IMR-90 (cell line): ENCODE measurements at regions not wholly inside any gene's neighbourhood (a gene's known extent, or its start where the extent isn't known, plus 50 kb on each side); places are given as distances from the start of the nearest gene placed in this dataset.

Source experiments
- ATAC-seq: fragments of 200-7000 bp; cut with Tn5 transposase; 2 replicates; pipeline ENCODE4 v1.9.1; 2020; ENCODE audit warnings: low read depth, mild to moderate bottlenecking, moderate library complexity
- BruUV-seq: library from RNA; stranded (reverse); fragments of 400-500 nt; replicated peaks from 2 replicates; lab custom pipeline; 2021; lab: Mats Ljungman, UMichigan
- CTCF ChIA-PET: fragments of 300-600 bp; formaldehyde crosslinking; extraction: SDS; loops from one replicate; lab custom pipeline; 2021; ENCODE audit warnings: antibody characterized with exemption; lab: Yijun Ruan, JAX
- POLR2A ChIA-PET: fragments of 300-600 bp; sonication (Branson Sonifier 250); formaldehyde crosslinking; loops from one replicate; lab custom pipeline; 2022; ENCODE audit warnings: antibody characterized with exemption; ENCODE audit not compliant: unreplicated experiment; lab: Charles Lee
- DNase-seq: peaks from one replicate; pipeline ENCODE4 v3.0.0; 2013
- H2AFZ ChIP-seq: replicated peaks from 2 replicates; pipeline ENCODE3; 2013; ENCODE audit warnings: low read length, mild to moderate bottlenecking; ENCODE audit not compliant: poor library complexity
- H2AK5ac ChIP-seq: 2 replicates; pipeline ENCODE4 v1.6.1; 2013; ENCODE audit warnings: low read depth, low read length, inconsistent platforms
- H2AK9ac ChIP-seq: replicated peaks from 2 replicates; pipeline ENCODE3; 2013; ENCODE audit warnings: mild to moderate bottlenecking, low read depth, low read length, moderate library complexity; ENCODE audit not compliant: poor library complexity
- H2BK120ac ChIP-seq: 2 replicates; pipeline ENCODE4 v1.6.1; 2013; ENCODE audit warnings: low read depth, low read length, inconsistent platforms
- H2BK15ac ChIP-seq: 3 replicates; pipeline ENCODE4 v1.6.1; 2013; ENCODE audit warnings: low read depth, low read length, inconsistent platforms
- H2BK20ac ChIP-seq: 2 replicates; pipeline ENCODE4 v1.6.1; 2013; ENCODE audit warnings: low read depth, mild to moderate bottlenecking, inconsistent platforms, low read length, moderate library complexity
- H2BK5ac ChIP-seq: 2 replicates; pipeline ENCODE4 v1.6.1; 2013; ENCODE audit warnings: mild to moderate bottlenecking, low read depth, low read length, inconsistent platforms; ENCODE audit not compliant: poor library complexity, severe bottlenecking
- H3K14ac ChIP-seq: replicated peaks from 2 replicates; pipeline ENCODE4 v1.6.1; 2013; ENCODE audit warnings: low read depth, low read length, inconsistent platforms
- H3K18ac ChIP-seq: 2 replicates; pipeline ENCODE4 v1.6.1; 2013; ENCODE audit warnings: low read depth, low read length, control low read depth
- H3K23ac ChIP-seq: 2 replicates; pipeline ENCODE4 v1.6.1; 2013; ENCODE audit warnings: low read depth, low read length, inconsistent platforms
- H3K27ac ChIP-seq: 2 replicates; pipeline ENCODE4 v1.5.1; 2013; ENCODE audit warnings: mild to moderate bottlenecking, control low read depth, low read length; ENCODE audit not compliant: insufficient read depth
- H3K27me3 ChIP-seq: 2 replicates; pipeline ENCODE4 v1.6.1; 2013; ENCODE audit warnings: low read length; ENCODE audit not compliant: control insufficient read depth, insufficient read depth
- H3K36me3 ChIP-seq: 2 replicates; pipeline ENCODE4 v1.6.1; 2013; ENCODE audit warnings: low read length, mixed read lengths; ENCODE audit not compliant: control insufficient read depth, insufficient read depth
- H3K4ac ChIP-seq: 2 replicates; pipeline ENCODE4 v1.6.1; 2013; ENCODE audit warnings: low read depth, low read length, inconsistent platforms
- H3K4me1 ChIP-seq: 2 replicates; pipeline ENCODE4 v1.6.1; 2013; ENCODE audit warnings: low read length, mixed read lengths; ENCODE audit not compliant: control insufficient read depth, insufficient read depth
- H3K4me2 ChIP-seq: 2 replicates; pipeline ENCODE4 v1.6.1; 2013; ENCODE audit warnings: low read depth, mild to moderate bottlenecking, control low read depth, low read length, moderate library complexity
- H3K4me3 ChIP-seq: 2 replicates; pipeline ENCODE4 v1.5.1; 2013; ENCODE audit warnings: low read depth, mild to moderate bottlenecking, control low read depth, low read length, moderate library complexity; ENCODE audit not compliant: insufficient read depth
- H3K56ac ChIP-seq: 2 replicates; pipeline ENCODE4 v1.6.1; 2013; ENCODE audit warnings: low read length, inconsistent platforms; ENCODE audit not compliant: insufficient read depth; ENCODE audit errors: extremely low read depth
- H3K79me1 ChIP-seq, 2 experiments: 2 replicates each; pipeline ENCODE4 v1.6.1; 2013; ENCODE audit warnings: low read length in 2 of 2, inconsistent platforms in 1 of 2, low read depth in 1 of 2
- H3K9ac ChIP-seq: 2 replicates; pipeline ENCODE4 v1.6.1; 2013; ENCODE audit warnings: low read depth, low read length, control low read depth
- H3K9me1 ChIP-seq: 2 replicates; pipeline ENCODE4 v1.6.1; 2013; ENCODE audit warnings: low read length, inconsistent platforms; ENCODE audit not compliant: insufficient read depth
- H3K9me3 ChIP-seq: 2 replicates; pipeline ENCODE4 v1.6.1; 2013; ENCODE audit warnings: low read length; ENCODE audit not compliant: control insufficient read depth, insufficient read depth
- H4K20me1 ChIP-seq: 2 replicates; pipeline ENCODE4 v1.6.1; 2013; ENCODE audit warnings: low read length, inconsistent platforms; ENCODE audit not compliant: insufficient read depth
- H4K5ac ChIP-seq: 2 replicates; pipeline ENCODE4 v1.6.1; 2013; ENCODE audit warnings: mild to moderate bottlenecking, low read depth, low read length, control low read depth
- H4K8ac ChIP-seq, 2 experiments: 2 replicates each; pipeline ENCODE4 v1.6.1; 2013; ENCODE audit warnings: low read depth in 2 of 2, low read length in 2 of 2, control low read depth in 1 of 2, inconsistent platforms in 1 of 2
- H4K91ac ChIP-seq: 2 replicates; pipeline ENCODE4 v1.6.1; 2013; ENCODE audit warnings: low read depth, low read length, inconsistent platforms; ENCODE audit not compliant: insufficient read depth
- MAFK ChIP-seq: IDR thresholded peaks from 2 replicates; pipeline ENCODE4 v1.6.1; 2012; ENCODE audit warnings: low read depth, low read length, improper control_type of control experiment
- WGBS, 2 experiments: methylation state at CpG; one replicate each; pipeline versions ENCODE4 v1.1.5 to v1.1.7; 2013; ENCODE audit warnings: missing lambda C conversion rate in 2 of 2; ENCODE audit not compliant: insufficient read length in 1 of 2; ENCODE audit errors: extremely low coverage in 2 of 2; 5-methylcytosine and 5-hydroxymethylcytosine counted together
- dilution Hi-C: fragments of 300-500 bp; cut with HindIII; formaldehyde crosslinking; loops from one replicate; pipeline ENCODE4 v1.14.3; 2018; ENCODE audit warnings: low sequenced_read_pairs; ENCODE audit not compliant: unreplicated experiment
- in situ Hi-C: fragments of 300-500 bp; cut with MboI; formaldehyde crosslinking; loops from 3 replicates; pipeline ENCODE4 v1.14.3; 2019; ENCODE audit warnings: low sequenced_read_pairs, inconsistent platforms, mixed read lengths
- intact Hi-C: fragments of 100-400 bp; cut with micrococcal nuclease; formaldehyde crosslinking; loops from 2 replicates; pipeline ENCODE4 v1.10.0; 2022
- TF ChIP-seq, protein P1 (sequence below): fragments of 150-350 bp; IDR thresholded peaks from 2 replicates; pipeline ENCODE4 v1.6.1; 2017; ENCODE audit warnings: mild to moderate bottlenecking, antibody characterized with exemption, low read length, low read depth

DNA sequence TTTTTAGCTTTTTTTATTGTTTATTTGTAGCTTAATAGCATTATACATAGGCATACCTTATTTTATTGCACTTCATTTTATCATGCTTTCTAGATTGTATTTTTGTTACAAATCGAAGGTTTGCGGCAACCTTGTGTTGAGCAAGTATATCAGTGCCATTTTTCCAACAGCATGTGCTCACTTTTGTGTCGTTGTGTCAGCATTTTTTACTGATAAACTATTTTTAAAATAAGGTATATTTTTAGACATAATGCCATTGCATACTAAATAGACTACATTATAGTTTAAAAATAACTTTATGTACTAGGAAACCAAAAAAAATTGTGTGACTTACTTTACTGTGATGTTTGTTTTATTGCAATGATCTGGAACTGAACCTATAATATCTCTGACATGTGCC, 56.2 kb upstream of the RESF1 start:
- Histone ChIP-seq H2BK120ac (no peak overlapping the region), H4K20me1 (no peaks in the 10 kb centered on the region), H4K91ac (no peak overlapping the region), H3K23ac (no peak overlapping the region), H2AK9ac (no peak overlapping the region), H3K79me1 (no peaks in the 10 kb centered on the region), H2AFZ (no peak overlapping the region), H3K18ac (no peak overlapping the region), H3K9me3 (peaks cover 7% of the 10 kb centered on the region), H3K4me1 (no peaks in the 10 kb centered on the region), H4K5ac (no peak overlapping the region), H3K27me3 (no peaks in the 10 kb centered on the region), H3K36me3 (no peaks in the 10 kb centered on the region), H3K4ac (no peak overlapping the region), H3K27ac (no peak overlapping the region), H3K14ac (no peak overlapping the region), H3K9ac (no peak overlapping the region), H3K9me1 (no peaks in the 10 kb centered on the region), H2BK15ac (no peak overlapping the region), H2BK20ac (no peak overlapping the region), H3K4me3 (no peak overlapping the region), H3K56ac (no peak overlapping the region), H4K8ac (no peak overlapping the region), H2BK5ac (no peak overlapping the region), H2AK5ac (no peak overlapping the region), H3K4me2 (no peak overlapping the region)
- in situ Hi-C loops: no loop called here
- dilution Hi-C loops: no loop called here
- ATAC-seq (no peak), DNase-seq (no peak)
- 0 out of 2 replicates have a peak, but pooled peaks have one; percentile 22 for TF ChIP-seq MAFK
- TF ChIP-seq, protein P1, sequence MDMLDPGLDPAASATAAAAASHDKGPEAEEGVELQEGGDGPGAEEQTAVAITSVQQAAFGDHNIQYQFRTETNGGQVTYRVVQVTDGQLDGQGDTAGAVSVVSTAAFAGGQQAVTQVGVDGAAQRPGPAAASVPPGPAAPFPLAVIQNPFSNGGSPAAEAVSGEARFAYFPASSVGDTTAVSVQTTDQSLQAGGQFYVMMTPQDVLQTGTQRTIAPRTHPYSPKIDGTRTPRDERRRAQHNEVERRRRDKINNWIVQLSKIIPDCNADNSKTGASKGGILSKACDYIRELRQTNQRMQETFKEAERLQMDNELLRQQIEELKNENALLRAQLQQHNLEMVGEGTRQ: no peak
- POLR2A ChIA-PET: no interaction called here
- intact Hi-C loops: no loop called here
- BruUV-seq: no TSS peak
- no CpG with 5 or more reads among the region's 3 CpGs for WGBS, 2 experiments
- CTCF ChIA-PET: no interaction called here
